IMR-90 (cell line): ENCODE measurements at regions not wholly inside any gene's neighbourhood (a gene's known extent, or its start where the extent isn't known, plus 50 kb on each side); places are given as distances from the start of the nearest gene placed in this dataset.

Experiments
- CEBPB ChIP-seq: IDR thresholded peaks from 2 replicates; pipeline ENCODE4 v1.6.1; 2012; ENCODE audit warnings: low read depth, low read length, improper control_type of control experiment
- CTCF ChIP-seq: conservative IDR thresholded peaks from 2 replicates; pipeline ENCODE4 v1.5.1; 2012; ENCODE audit warnings: mild to moderate bottlenecking, low read depth, low read length, improper control_type of control experiment
- FOS ChIP-seq: fragments of 150-350 bp; IDR thresholded peaks from 2 replicates; pipeline ENCODE4 v1.6.1; 2016; ENCODE audit warnings: low read depth, low read length
- MAFK ChIP-seq: IDR thresholded peaks from 2 replicates; pipeline ENCODE4 v1.6.1; 2012; ENCODE audit warnings: low read depth, low read length, improper control_type of control experiment
- MXI1 ChIP-seq: IDR thresholded peaks from 2 replicates; pipeline ENCODE4 v1.6.1; 2012; ENCODE audit warnings: low read depth, mild to moderate bottlenecking, low read length, moderate library complexity, borderline replicate concordance
- POLR2A ChIP-seq: IDR thresholded peaks from 2 replicates; pipeline ENCODE4 v1.6.1; 2012; ENCODE audit warnings: mild to moderate bottlenecking, low read depth, low read length
- RFX5 ChIP-seq: IDR thresholded peaks from 2 replicates; pipeline ENCODE4 v1.8.0; 2012; ENCODE audit warnings: low read depth, mild to moderate bottlenecking, low read length, moderate library complexity

DNA sequence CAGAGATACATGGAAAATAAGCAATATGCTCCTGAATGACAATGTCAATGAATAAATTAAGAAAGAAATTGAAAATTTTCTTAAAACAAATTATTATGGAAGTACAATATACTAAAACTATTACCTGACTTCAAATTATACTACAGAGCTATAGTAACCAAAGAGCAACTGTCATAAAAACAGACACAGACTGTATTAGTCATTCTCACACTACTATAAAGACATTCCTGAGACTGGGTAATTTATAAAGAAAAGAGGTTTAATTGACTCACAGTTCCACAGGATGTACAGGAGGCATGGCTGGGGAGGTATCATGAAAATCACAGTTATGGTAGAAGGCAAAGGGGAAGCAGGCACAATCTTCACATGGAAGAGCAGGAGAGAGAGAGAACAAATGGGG, 60.0 kb upstream of the CYSLTR1 start:
- TF ChIP-seq RFX5 (no peak), POLR2A (no peak), CTCF (no peak), MAFK (no peak), FOS (no peak), MXI1 (no peak), CEBPB (no peak)
